GM21786 (cell line): ENCODE measurements at regions not wholly inside any gene's neighbourhood (a gene's known extent, or its start where the extent isn't known, plus 50 kb on each side); places are given as distances from the start of the nearest gene placed in this dataset.

ENCODE experiments used
- ATAC-seq: cut with Tn5 transposase; IDR thresholded peaks from one replicate; pipeline ENCODE4 v1.9.1; 2021; ENCODE audit not compliant: unreplicated experiment

- no peak for ATAC-seq
Observed at GRCh38 chr4:83172371-83172770, 57.8 kb upstream of the PLAC8 start.

- ATAC-seq, result no peak
Observed at GRCh38 chr4:83171436-83172039, 57.0 kb upstream of the PLAC8 start.

GRCh38 chr4:83170952-83171399 lies 56.4 kb upstream of the PLAC8 start:
- peak; percentile 36 for ATAC-seq
